ENCODE measurements at regions not wholly inside any gene's neighbourhood (a gene's known extent, or its start where the extent isn't known, plus 50 kb on each side); places are given as distances from the start of the nearest gene placed in this dataset.

DNA sequence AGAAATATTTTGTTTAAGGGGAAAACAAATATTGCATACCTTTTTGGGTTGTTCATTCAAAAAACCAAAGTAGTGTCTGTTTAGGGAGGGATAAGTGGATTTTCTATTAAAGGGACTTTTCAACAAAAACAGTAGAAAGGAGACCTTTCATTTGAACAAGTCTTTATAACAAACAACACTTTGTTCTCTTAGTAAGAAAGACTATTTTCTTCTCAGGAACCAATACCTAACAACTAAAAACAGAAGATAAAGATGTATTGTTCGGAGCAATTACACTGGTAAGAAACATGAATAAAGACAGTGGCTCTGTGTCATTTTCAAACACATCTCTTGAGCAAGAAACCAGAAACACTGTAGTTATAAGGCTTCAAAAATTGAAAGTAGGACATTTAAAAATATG is 1610.1 kb upstream of the PCDH20 start:
- Histone ChIP-seq H3K27me3 (no peaks in the 10 kb centered on the region), H3K27ac (no peak overlapping the region)
- TF ChIP-seq, protein P1, sequence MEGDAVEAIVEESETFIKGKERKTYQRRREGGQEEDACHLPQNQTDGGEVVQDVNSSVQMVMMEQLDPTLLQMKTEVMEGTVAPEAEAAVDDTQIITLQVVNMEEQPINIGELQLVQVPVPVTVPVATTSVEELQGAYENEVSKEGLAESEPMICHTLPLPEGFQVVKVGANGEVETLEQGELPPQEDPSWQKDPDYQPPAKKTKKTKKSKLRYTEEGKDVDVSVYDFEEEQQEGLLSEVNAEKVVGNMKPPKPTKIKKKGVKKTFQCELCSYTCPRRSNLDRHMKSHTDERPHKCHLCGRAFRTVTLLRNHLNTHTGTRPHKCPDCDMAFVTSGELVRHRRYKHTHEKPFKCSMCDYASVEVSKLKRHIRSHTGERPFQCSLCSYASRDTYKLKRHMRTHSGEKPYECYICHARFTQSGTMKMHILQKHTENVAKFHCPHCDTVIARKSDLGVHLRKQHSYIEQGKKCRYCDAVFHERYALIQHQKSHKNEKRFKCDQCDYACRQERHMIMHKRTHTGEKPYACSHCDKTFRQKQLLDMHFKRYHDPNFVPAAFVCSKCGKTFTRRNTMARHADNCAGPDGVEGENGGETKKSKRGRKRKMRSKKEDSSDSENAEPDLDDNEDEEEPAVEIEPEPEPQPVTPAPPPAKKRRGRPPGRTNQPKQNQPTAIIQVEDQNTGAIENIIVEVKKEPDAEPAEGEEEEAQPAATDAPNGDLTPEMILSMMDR (IDR thresholded peaks at IDR 0.05): no peak

DNA sequence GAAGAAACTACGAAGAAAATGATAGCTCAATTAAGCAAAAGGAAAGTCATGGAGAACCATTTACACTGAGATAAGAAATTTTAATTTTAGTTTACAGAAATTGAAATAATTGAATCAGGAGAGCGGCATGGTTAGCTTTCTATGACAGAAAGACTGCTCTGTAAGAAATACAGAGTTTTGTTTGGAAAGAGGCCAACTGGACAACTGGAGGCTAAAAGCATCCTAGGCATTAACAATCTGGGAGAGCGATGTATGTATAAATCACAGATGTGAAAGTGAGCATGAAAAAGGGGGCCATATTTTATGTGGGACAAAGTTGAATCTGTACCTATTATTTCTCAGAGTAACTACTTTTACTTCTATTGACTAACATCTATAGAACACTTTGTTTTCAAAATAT is 1608.8 kb upstream of the PCDH20 start:
- TF ChIP-seq, protein P1 (IDR thresholded peaks at IDR 0.05): no peak
- Histone ChIP-seq H3K4me3 (no peak overlapping the region), H3K36me3 (no peaks in the 10 kb centered on the region), H3K27ac (no peak overlapping the region), H3K4me1 (no peaks in the 10 kb centered on the region), H3K27me3 (no peaks in the 10 kb centered on the region), H3K9me3 (no peaks in the 10 kb centered on the region)
- no peak for DNase-seq (ENCODE audit: low spot score)

More for the DNA sequence above, 1610.1 kb upstream of the PCDH20 start:
- H3K36me3 ChIP-seq: no peaks in the 10 kb centered on the region
- H3K4me3 ChIP-seq: no peak overlapping the region
- no peaks in the 10 kb centered on the region for H3K9me3 ChIP-seq
- H3K4me1 ChIP-seq: no peaks in the 10 kb centered on the region
- DNase-seq (ENCODE audit: low spot score): no peak

DNA sequence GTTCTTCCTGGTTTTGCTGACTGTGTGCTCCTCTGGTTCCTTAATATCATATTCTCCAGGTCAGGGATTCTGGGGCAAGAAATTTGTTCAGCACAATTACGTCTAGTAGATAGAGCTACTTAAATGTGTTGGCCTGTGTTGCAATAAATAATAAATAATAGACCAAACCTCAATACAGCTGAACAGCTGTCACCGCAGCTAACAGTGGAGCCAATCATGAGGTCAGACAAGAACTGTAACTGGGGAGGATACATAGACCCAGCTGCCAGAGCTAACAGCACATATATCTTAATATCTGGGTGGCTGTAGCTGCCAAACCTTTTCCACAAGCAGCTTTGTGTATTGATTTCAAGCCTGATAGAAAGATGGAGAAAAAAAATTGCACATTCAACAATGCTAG is 1596.3 kb upstream of the PCDH20 start:
- no peaks in the 10 kb centered on the region for H3K4me1 ChIP-seq
- H3K4me3 ChIP-seq: no peak overlapping the region
- no peak for DNase-seq (ENCODE audit: low spot score)
- no peaks in the 10 kb centered on the region for H3K27me3 ChIP-seq
- peaks cover 0 to 18% of the 10 kb centered on the region in 2 donors for H3K9me3 ChIP-seq
- H3K36me3 ChIP-seq: no peaks in the 10 kb centered on the region
- H3K27ac ChIP-seq: no peak overlapping the region
- TF ChIP-seq, protein P1 (IDR thresholded peaks at IDR 0.05): no peak

DNA sequence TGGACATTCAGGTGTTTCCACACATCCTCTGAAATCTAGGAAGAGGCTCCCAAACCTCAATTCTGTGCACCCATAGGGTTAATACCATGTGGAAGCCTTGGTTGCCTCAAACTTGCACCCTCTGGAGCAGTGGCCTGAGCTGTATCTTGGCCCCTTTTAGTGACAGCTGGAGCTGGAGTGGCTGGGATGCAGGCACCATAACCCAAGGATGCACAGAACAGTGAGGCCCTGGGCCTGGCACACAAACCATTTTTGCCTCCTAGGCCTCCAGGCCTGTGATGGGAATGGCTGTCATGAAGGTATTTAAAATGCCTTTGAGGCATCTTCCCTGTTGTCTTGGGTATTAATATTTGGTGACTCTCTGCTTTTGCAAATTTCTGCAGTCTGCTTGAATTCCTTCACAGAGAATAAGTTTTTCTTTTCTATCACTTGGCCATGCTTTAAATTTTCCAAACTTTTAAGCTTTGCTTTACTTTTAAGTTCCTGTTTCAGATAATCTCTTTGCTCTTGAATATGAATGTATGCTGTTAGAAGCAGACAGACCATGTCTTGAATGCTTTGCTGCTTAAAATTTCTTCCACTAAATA is 1594.5 kb upstream of the PCDH20 start:
- Histone ChIP-seq H3K9me3 (peaks cover 0 to 28% of the 10 kb centered on the region in 2 donors), H3K4me3 (no peak overlapping the region)
- no peak for DNase-seq (ENCODE audit: low spot score)

GRCh38 chr13:63005625-63006024 is 1590.0 kb upstream of the PCDH20 start:
- Histone ChIP-seq H3K4me3 (no peak overlapping the region), H3K27me3 (no peaks in the 10 kb centered on the region), H3K9me3 (peaks cover 0 to 34% of the 10 kb centered on the region in 2 donors), H3K27ac (no peak overlapping the region), H3K36me3 (no peaks in the 10 kb centered on the region), H3K4me1 (no peaks in the 10 kb centered on the region)
- TF ChIP-seq, protein P1 (IDR thresholded peaks at IDR 0.05): no peak
- no peak for DNase-seq (ENCODE audit: low spot score)

More for the DNA sequence above, 1594.5 kb upstream of the PCDH20 start:
- Histone ChIP-seq H3K27me3 (no peaks in the 10 kb centered on the region), H3K36me3 (no peaks in the 10 kb centered on the region), H3K27ac (no peak overlapping the region), H3K4me1 (no peaks in the 10 kb centered on the region)
- TF ChIP-seq, protein P1 (IDR thresholded peaks at IDR 0.05): no peak

GRCh38 chr13:62997696-62998095 is 1582.0 kb upstream of the PCDH20 start:
- no peak for DNase-seq (ENCODE audit: low spot score)
- Histone ChIP-seq H3K4me3 (no peak overlapping the region), H3K27me3 (no peaks in the 10 kb centered on the region), H3K9me3 (peaks cover 0 to under 1% of the 10 kb centered on the region in 2 donors), H3K36me3 (no peaks in the 10 kb centered on the region), H3K4me1 (no peaks in the 10 kb centered on the region), H3K27ac (no peak overlapping the region)
- TF ChIP-seq, protein P1 (IDR thresholded peaks at IDR 0.05): no peak
